Vagina (tissue), 2 donors: ENCODE measurements at regions not wholly inside any gene's neighbourhood (a gene's known extent, or its start where the extent isn't known, plus 50 kb on each side); places are given as distances from the start of the nearest gene placed in this dataset.
"Not testable (repeated sequence)": the region's sequence is repeated elsewhere in the genome, so short reads cannot be mapped to it uniquely, and the experiment has no call there.

Experiments used
- DNase-seq, 2 donors: peaks; one replicate each; pipeline ENCODE4 v3.0.0-alpha.2; 2017; ENCODE audit errors: extremely low spot score in 2 of 2
- H3K27ac ChIP-seq: fragments of 200-600 bp; sonication (generic); one replicate; pipeline ENCODE4 v1.5.1; 2019
- H3K27me3 ChIP-seq: fragments of 200-600 bp; sonication (generic); one replicate; pipeline ENCODE4 v1.5.1; 2019
- H3K36me3 ChIP-seq, 2 donors: fragments of 200-600 bp; sonication (generic); one replicate each; pipeline ENCODE4 v1.5.1; 2017 to 2019
- H3K4me1 ChIP-seq: fragments of 200-600 bp; sonication (generic); one replicate; pipeline ENCODE4 v1.5.1; 2019
- H3K4me3 ChIP-seq, 2 donors: fragments of 200-600 bp; sonication (generic); 1 replicate in 1 of 2; 2 replicates in 1 of 2; pipeline ENCODE4 v1.5.1; 2016 to 2019
- H3K9me3 ChIP-seq: fragments of 200-600 bp; sonication (generic); one replicate; pipeline ENCODE4 v1.5.1; 2019
- CTCF ChIP-seq, 3 experiments: fragments of 450-650 bp in 2 of 3; fragments of 200-600 bp in 1 of 3; sonication (generic) in 1 of 3; IDR thresholded peaks; one replicate each; pipeline ENCODE4 v1.5.1; 2017 to 2019; ENCODE audit warnings: antibody characterized with exemption in 3 of 3, mild to moderate bottlenecking in 2 of 3, moderate library complexity in 2 of 3
- POLR2A ChIP-seq, 2 donors: fragments of 450-650 bp; IDR thresholded peaks; one replicate each; pipeline ENCODE4 v1.6.1; 2017; ENCODE audit warnings: antibody characterized with exemption in 2 of 2, mild to moderate bottlenecking in 2 of 2, moderate library complexity in 2 of 2
- POLR2AphosphoS5 ChIP-seq, 2 donors: sonication (generic); formaldehyde crosslinking; IDR thresholded peaks; one replicate each; pipeline ENCODE4 v1.9.0; 2017; ENCODE audit warnings: antibody characterized with exemption in 2 of 2, mild to moderate bottlenecking in 2 of 2, low read depth in 1 of 2; ENCODE audit not compliant: insufficient read depth in 1 of 2
- intact Hi-C: fragments of 100-400 bp; cut with DNase I; formaldehyde crosslinking; loops from one replicate; pipeline ENCODE4 v1.15.1; 2023

- H3K36me3 ChIP-seq: no peaks in the 10 kb centered on the region
- DNase-seq: no peak
- H3K9me3 ChIP-seq: no peaks in the 10 kb centered on the region
- H3K4me1 ChIP-seq: no peaks in the 10 kb centered on the region
- no peaks in the 10 kb centered on the region for H3K27me3 ChIP-seq
- TF ChIP-seq POLR2A (IDR thresholded peaks at IDR 0.05) (no peak), POLR2AphosphoS5 (IDR thresholded peaks at IDR 0.05; ENCODE audit: insufficient read depth in 1 of 2, low read depth in 1 of 2) (no peak), CTCF (IDR thresholded peaks at IDR 0.05) (no peak)
- no peak overlapping the region for H3K27ac ChIP-seq
- intact Hi-C loops: no loop called here
- no peak overlapping the region for H3K4me3 ChIP-seq
These were observed 198.1 kb upstream of the TRPC7 start for GRCh38 chr5:136563489-136563888.

DNA sequence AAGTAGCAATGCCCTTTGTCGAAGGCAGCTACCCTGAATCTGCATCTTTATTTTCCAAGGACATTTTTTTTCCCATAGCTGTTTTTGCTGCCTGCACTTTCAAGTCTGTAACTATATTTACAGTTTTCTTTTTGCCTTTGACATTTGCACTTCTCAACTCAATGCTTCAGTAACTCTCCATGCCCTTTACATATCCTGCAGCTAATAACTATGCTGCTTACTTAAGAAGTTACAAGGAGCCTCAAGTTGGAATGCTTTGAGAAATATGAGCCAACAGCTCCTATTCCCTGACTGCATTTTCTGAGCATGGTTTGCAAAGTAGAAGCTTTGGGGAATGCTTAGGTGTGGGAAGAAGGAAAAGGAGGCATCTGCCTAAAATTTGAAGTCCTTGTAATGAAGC lies 194.8 kb upstream of the TRPC7 start:
- Histone ChIP-seq H3K27ac (no peak overlapping the region), H3K27me3 (no peaks in the 10 kb centered on the region), H3K4me1 (no peaks in the 10 kb centered on the region), H3K36me3 (no peaks in the 10 kb centered on the region), H3K4me3 (no peak overlapping the region), H3K9me3 (no peaks in the 10 kb centered on the region)
- no peak for DNase-seq
- intact Hi-C loops: no loop called here
- TF ChIP-seq POLR2AphosphoS5 (IDR thresholded peaks at IDR 0.05; ENCODE audit: insufficient read depth in 1 of 2, low read depth in 1 of 2) (no peak), CTCF (IDR thresholded peaks at IDR 0.05) (no peak), POLR2A (IDR thresholded peaks at IDR 0.05) (no peak)

DNA sequence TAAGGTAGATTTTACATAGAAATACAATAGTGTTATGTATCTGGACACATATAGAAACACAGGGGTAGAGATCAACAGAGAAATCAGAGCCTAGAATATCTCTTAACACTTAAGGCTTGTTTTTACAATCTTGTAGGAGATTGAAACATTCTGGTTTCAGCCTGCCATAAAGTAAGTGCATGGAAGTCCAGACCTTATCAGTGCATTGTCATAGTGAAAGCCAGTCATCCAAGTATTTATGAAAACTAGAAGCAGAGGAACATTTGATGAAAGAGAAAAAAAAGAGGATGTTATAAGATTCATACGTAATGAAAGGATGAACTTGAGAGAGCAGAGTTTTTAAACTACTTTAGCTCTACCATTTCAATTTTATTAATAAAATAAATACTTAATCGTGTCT lies 194.3 kb upstream of the TRPC7 start:
- Histone ChIP-seq H3K27me3 (no peaks in the 10 kb centered on the region), H3K36me3 (no peaks in the 10 kb centered on the region), H3K27ac (no peak overlapping the region), H3K9me3 (no peaks in the 10 kb centered on the region), H3K4me1 (no peaks in the 10 kb centered on the region), H3K4me3 (no peak overlapping the region)
- DNase-seq: no peak
- intact Hi-C loops: no loop called here
- no peak for TF ChIP-seq POLR2AphosphoS5 (IDR thresholded peaks at IDR 0.05; ENCODE audit: insufficient read depth in 1 of 2, low read depth in 1 of 2)
- TF ChIP-seq POLR2A (IDR thresholded peaks at IDR 0.05): no peak
- no peak for TF ChIP-seq CTCF (IDR thresholded peaks at IDR 0.05)

- H3K27me3 ChIP-seq, H3K36me3 ChIP-seq, intact Hi-C loops, H3K4me3 ChIP-seq, H3K4me1 ChIP-seq, H3K27ac ChIP-seq, H3K9me3 ChIP-seq, DNase-seq: not testable (repeated sequence)
These were observed 181.8 kb upstream of the TRPC7 start for GRCh38 chr5:136547096-136547495.

DNA sequence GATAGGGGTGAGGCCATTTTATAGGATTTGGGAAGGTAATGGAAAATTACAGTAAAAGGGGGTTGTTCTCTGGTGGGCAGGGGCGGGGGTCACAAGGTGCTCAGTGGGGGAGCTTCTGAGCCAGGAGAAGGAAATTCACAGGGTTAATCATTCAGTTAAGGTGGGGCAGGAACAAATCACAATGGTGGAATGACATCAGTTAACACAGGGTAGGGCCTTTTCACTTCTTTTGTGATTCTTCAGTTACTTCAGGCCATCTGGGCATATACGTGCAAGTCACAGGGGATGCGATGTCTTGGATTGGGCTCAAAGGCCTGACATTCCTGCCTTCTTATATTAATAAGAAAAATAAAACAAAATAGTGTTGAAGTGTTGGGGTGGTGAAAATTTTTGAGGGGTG lies 181.1 kb upstream of the TRPC7 start:
- H3K27me3 ChIP-seq, H3K9me3 ChIP-seq, H3K36me3 ChIP-seq, H3K4me1 ChIP-seq, DNase-seq, intact Hi-C loops, H3K4me3 ChIP-seq, H3K27ac ChIP-seq: not testable (repeated sequence)

DNA sequence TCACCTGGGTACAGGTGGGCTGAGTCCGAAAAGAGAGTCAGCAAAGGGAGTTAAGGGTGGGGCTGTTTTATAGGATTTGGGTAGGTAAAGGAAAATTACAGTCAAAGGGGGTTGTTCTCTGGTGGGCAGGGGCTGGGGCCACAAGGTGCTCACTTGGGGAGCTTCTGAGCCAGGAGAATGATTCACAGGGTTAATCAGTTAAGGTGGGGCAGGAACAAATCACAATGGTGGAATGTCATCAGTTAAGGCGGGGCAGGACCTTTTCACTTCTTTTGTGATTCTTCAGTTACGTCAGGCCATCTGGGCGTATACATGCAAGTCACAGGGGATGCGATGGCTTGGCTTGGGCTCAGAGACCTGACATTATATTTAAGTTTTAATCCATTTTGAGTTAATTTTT lies 179.7 kb upstream of the TRPC7 start:
- H3K4me1 ChIP-seq, intact Hi-C loops: not testable (repeated sequence)

DNA sequence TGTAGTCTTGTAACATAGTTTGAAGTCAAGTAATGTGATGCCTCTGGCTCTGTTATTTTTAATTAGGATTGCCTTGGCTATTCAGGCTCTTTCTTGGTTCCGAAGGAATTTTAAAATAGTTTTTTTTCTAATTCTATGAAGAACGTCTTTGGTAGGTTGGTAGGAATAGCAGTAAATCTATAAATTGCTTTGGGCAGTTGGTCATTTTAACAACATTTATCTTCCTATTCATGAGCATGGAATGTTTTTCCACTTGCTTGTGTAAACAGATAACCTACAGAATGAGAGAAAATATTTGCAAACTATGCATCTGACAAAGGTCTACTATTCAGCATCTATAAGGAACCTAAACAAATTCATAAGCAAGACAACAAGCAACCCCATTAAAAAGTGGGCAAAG lies 173.2 kb upstream of the TRPC7 start:
- H3K27me3 ChIP-seq: no peaks in the 10 kb centered on the region
- intact Hi-C loops: no loop called here
- H3K9me3 ChIP-seq: no peaks in the 10 kb centered on the region
- no peak overlapping the region for H3K27ac ChIP-seq
- H3K4me1 ChIP-seq: no peaks in the 10 kb centered on the region
- no peak for TF ChIP-seq POLR2AphosphoS5 (IDR thresholded peaks at IDR 0.05; ENCODE audit: insufficient read depth in 1 of 2, low read depth in 1 of 2)
- no peak for TF ChIP-seq CTCF (IDR thresholded peaks at IDR 0.05)
- TF ChIP-seq POLR2A (IDR thresholded peaks at IDR 0.05): no peak
- H3K4me3 ChIP-seq: no peak overlapping the region
- no peaks in the 10 kb centered on the region for H3K36me3 ChIP-seq
- DNase-seq: no peak

More for the DNA sequence above, 179.7 kb upstream of the TRPC7 start:
- H3K9me3 ChIP-seq, H3K27ac ChIP-seq, H3K36me3 ChIP-seq, H3K4me3 ChIP-seq, DNase-seq, H3K27me3 ChIP-seq: not testable (repeated sequence)
